NOMO-1 (cell line): ENCODE measurements at regions not wholly inside any gene's neighbourhood (a gene's known extent, or its start where the extent isn't known, plus 50 kb on each side); places are given as distances from the start of the nearest gene placed in this dataset.
A peak's percentile ranks its signal among the peaks of the same experiment; 100 is the strongest.

Source experiments
- DNase-seq, 2 experiments: peaks; one replicate each; lab custom pipeline; 2025; ENCODE audit not compliant: unreplicated experiment in 2 of 2; lab: John Stamatoyannopoulos, UW

- DNase-seq = no peak
Measured at GRCh38 chr2:56444339-56444738, 260.5 kb downstream of the CCDC85A start.

GRCh38 chr2:56448403-56449001 lies 264.7 kb downstream of the CCDC85A start:
- DNase-seq = no peak

DNA sequence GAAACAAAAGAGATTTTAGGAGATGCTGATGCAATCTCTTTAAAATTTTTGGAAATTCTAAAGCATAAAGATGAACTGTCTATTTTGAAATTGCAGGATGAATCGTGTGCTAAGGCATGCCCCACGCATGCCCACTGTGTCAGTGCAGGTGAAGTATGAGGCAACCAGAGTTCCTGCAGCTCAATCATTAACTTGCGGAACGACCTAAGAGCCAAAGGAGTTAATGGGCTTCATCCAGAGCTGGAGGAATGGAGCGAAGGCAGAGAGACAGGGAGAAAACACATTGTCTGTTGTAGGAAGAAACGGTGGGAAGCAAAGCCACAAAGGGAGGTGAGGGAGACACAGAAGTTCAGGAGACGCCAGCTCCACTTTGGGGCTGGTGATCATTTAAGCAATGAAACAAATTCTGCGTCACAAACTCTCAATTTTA lies 265.2 kb downstream of the CCDC85A start:
- no peak for DNase-seq

DNA sequence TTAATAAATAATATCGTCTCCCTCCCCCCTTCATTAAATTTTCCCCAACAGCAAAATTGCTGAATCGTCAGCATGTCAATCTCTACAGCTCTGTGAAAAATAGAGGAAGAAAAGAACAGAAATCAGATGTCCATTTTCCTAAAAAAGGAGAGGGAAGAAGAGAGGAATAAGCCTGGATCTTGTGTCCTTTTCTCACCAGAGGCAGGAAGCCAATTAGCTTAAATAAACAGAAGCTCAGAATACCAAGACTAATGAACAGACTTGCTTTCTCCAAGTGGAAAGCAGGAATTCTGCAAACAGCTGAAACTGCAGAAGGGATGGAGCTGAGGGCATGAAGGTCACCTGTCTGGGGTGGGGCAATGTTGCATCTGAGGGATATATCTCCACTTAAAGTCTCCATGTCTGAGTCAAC lies 265.7 kb downstream of the CCDC85A start:
- no peak for DNase-seq

DNA sequence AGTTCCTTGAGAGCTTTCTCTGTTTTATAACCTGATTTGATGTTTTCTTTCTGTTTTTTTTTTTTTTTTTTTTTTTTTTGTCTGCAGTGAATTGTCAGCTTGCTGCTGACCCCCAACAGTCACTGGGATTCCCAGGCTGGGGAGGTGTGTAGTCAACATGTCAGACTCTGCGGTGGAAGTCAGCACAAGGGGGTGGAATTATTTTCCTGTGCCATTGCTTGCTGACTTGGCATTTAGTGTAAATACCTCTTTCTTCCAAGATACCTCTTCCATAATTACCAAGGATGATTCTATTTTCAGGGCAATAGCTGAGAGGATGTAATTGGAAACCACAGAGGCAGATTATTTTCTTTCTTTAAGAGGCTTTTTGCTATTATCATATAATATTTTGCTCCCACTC lies 266.3 kb downstream of the CCDC85A start:
- DNase-seq = no peak

GRCh38 chr2:56450772-56451171 lies 267.0 kb downstream of the CCDC85A start:
- no peak for DNase-seq

GRCh38 chr2:56455642-56456041 lies 271.9 kb downstream of the CCDC85A start:
- DNase-seq = no peak

GRCh38 chr2:56456791-56457190 lies 273.0 kb downstream of the CCDC85A start:
- no peak for DNase-seq

- DNase-seq = no peak
Measured at GRCh38 chr2:56460508-56460907, 276.7 kb downstream of the CCDC85A start.

DNA sequence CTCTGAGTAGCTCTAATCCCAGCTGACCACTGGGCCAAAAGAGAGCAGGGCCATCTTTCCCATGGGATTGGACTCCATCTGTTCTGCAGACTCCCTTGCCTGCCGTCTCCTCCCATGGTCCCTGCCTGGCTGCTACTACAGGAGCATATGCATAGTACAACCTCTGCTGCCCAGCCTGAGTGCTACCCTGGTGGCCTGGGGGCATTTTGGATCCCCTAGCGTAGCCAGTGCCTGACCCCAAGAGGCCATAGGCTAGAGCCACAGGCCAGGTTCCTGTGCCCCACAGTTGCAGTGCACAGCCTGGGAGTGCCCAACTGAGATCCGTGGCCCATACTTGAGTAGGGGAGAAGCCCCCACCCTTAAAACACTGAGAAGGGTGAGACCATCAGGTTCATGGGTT lies 280.3 kb downstream of the CCDC85A start:
- no peak for DNase-seq

DNA sequence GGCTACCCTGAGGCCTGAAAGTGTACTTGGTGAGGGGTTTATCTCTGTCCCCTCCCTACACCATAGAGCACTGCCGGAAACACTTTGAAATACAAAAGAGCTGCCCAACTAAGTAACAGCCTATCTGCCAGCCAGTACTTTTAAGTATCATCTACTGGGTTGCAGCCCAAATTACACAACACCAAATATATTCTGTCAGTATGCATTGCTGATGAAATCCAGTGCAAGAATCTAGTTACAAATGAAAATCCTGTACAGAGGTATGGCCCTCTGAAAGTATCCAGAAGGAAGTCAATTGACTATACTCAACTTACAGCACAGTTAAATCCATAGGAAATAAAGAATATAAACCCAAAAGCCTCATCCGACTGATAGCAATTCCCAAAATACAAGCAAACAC lies 280.8 kb downstream of the CCDC85A start:
- DNase-seq = no peak

DNA sequence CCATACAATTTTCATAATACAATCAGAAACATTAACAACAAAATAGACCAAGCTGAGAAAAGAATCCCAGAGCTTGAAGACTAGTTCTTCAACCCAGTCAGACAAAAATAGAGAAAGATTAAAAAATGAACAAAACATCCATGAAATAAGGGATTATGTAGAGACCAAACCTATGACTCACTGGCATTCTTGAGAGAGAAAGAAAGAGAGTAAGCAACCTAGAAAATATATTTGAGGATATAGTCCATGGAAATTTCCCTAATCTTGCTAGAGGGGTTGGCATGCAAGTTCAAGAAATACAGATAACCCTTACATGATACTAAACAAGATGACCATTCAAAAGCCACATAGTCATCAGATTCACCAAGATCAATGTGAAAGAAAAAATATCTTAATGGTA lies 281.7 kb downstream of the CCDC85A start:
- no peak for DNase-seq

DNA sequence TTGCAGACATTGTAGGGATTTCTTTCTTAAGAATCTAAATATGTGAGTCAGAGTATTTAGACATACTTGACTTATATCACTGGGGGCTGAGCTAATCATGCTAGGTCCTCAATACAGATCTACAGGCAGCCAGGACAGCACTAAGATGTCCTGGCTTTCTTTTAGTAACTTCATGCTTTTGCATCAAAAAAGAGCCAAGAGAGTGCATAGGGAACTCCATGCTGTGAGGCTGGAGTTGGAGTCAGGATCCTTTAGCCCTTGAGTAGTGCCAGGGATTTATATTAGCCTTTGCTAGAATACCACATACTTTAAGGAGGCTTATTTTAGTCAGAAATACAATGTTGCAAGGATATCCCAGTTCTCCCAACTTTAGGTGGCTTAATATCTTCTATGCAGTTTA lies 289.7 kb downstream of the CCDC85A start:
- DNase-seq = no peak

DNA sequence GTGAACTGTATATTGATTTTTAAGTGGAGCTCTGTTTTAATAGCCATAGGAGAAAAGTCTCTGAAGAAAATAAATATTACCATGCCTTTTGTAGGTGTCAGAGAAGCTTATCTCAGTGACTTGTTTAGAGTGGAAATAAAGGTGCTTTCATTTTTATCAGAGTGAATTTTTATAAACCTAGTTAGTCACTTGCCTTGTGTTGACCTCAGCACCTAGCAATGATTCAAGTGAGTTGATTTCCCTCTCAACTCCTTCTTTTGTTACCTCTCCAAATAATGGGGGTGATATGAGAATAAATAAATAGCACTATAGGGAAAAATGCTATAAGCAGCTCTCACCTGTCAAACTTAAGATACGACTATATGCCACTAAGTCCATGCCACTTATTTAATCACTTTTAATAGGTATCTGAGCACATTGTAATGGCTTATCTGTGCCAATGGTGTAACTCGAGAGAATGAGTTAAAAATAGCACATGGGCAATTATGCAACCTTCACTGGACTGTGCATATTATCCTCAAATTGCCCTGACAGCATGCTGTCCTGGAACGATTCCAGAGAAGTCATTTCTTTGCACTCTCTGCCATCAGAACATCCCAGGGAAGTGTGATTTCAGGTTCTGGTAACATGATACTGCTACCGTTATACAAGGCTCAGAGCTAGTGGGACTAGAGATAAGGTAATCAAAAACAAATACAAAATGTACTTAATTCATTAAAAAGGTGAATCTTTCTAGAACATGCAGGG lies 290.8 kb downstream of the CCDC85A start:
- DNase-seq = no peak

DNA sequence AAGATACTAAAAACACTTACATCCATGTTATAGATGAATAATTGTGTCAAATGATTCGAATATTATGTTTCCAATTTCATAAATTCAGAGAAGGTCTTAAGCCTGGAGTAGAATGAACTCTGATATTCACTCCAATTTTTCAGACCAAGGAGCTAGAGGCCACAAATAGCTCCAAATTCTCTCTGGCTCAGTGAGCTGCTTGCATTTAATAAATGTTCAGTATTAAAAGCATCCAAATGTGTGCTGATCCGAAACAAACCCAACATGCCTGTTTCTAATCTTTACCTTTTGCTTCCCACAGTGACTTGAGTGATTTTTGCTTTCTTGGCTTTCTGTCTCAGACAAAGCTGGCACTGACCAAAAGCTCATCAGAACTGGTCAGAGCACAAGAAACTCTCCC lies 291.4 kb downstream of the CCDC85A start:
- no peak for DNase-seq

DNA sequence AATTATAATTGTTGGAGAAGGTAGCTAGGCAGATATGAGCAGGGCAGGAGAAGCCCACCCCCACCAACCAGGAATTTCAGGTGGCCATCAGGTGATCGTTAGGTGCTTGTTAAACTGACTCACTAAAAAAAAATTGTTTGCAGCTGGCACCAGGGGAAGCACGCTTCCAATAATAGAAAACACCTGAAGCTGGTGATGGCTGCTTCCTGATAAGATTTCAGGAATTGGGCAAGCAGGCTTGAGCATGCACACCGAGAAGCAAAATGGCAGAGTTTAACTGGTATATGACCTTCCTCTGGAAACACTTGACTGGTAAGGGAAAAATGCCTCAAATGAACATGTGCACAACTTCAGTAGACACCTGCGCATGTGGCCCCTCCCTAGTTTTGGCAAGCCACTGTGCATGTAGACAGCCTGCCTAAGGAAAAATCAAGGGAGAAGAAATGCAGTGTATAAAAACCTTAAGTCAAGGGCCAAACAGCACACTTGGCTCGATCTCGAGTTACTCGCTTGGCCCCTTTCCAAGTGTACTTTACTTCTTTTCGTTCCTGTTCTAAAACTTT lies 292.8 kb downstream of the CCDC85A start:
- DNase-seq = no peak

- DNase-seq = no peak
Measured at GRCh38 chr2:56478027-56478426, 294.2 kb downstream of the CCDC85A start.

GRCh38 chr2:56483081-56483480 lies 299.3 kb downstream of the CCDC85A start:
- no peak for DNase-seq

DNA sequence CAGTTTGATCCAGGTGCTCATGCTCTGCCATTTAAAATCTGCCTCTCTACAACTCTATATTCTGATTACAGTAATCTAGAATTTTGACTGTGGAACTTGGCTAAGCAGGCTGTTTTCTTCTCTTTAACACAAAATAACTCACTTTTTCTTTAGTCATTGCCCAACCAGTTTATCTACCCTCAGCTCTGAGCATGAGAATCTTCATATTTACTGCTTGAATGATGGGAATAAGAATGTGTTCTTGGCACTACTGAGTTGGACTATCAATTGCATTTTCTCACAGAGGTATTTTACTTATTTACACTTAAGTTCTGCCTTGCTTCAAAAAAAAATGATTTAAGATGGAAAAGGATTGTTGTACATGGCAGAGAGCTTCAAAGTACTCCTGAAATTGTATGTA lies 301.1 kb downstream of the CCDC85A start:
- no peak for DNase-seq

DNA sequence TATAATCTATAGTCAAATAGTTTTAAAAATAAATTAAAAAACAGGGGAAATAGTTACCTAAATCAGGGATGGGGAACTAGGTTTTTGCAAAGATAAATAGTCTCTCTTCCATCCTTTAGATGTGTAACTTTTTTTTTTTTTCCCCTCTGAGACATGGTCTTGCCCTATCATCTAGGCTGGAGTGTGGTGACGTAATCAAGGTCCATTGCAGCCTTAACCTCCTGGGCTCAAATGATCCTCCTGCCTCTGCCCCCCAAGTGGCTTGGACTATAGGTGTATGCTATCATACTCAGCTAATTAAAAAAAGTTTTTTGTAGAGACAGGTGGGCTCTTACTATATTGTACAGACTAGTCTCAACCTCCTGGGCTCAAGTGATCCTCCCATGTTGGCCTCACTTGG lies 316.5 kb downstream of the CCDC85A start:
- no peak for DNase-seq

DNA sequence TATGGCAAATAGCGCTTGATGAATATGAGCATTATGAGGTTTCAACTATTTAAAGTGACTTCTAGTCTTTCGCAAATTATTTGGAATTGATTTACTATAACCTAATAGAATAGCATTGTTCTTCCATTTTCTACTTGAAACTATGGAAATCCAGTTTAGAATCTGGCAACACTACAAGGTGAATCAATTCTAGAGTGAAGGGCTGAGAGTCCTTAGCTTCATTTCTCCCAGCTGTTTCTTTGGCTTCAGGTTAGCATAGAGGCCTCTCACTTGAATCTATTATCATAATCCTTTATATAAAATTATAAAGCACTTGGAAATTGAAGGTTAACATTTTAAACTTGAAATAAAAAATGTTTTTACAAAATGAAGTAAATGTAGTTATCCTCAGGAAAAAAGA lies 318.8 kb downstream of the CCDC85A start:
- DNase-seq = no peak

GRCh38 chr2:56505885-56506284 lies 322.1 kb downstream of the CCDC85A start:
- DNase-seq = peak in 1 of 2 experiments; percentile 12
